Muscle of leg (tissue), 3 donors: ENCODE measurements at regions not wholly inside any gene's neighbourhood (a gene's known extent, or its start where the extent isn't known, plus 50 kb on each side); places are given as distances from the start of the nearest gene placed in this dataset.
A peak's percentile ranks its signal among the peaks of the same experiment; 100 is the strongest.
"Not testable (repeated sequence)": the region's sequence is repeated elsewhere in the genome, so short reads cannot be mapped to it uniquely, and the experiment has no call there.

Experiments
- DNase-seq: peaks from one replicate; pipeline ENCODE4 v3.0.0; 2013
- H3K27ac ChIP-seq: one replicate; pipeline ENCODE4 v1.5.1; 2013; ENCODE audit warnings: mild to moderate bottlenecking, low read length, control low read depth
- H3K27me3 ChIP-seq: one replicate; pipeline ENCODE4 v1.6.1; 2013; ENCODE audit warnings: low read length; ENCODE audit not compliant: control insufficient read depth, insufficient read depth
- H3K36me3 ChIP-seq: one replicate; pipeline ENCODE4 v1.6.1; 2013; ENCODE audit warnings: low read length; ENCODE audit not compliant: control insufficient read depth, insufficient read depth
- H3K4me1 ChIP-seq: one replicate; pipeline ENCODE4 v1.6.1; 2013; ENCODE audit warnings: low read length; ENCODE audit not compliant: control insufficient read depth, insufficient read depth
- H3K4me3 ChIP-seq: one replicate; pipeline ENCODE4 v1.5.1; 2013; ENCODE audit warnings: low read length, control low read depth
- H3K9me3 ChIP-seq: replicated peaks from 2 replicates; pipeline ENCODE4 v1.6.1; 2013; ENCODE audit warnings: low read depth, low read length; ENCODE audit not compliant: control insufficient read depth
- WGBS: methylation state at CpG from one replicate; pipeline ENCODE4 v1.1.5; 2013; ENCODE audit warnings: missing lambda C conversion rate; ENCODE audit not compliant: insufficient coverage; 5-methylcytosine and 5-hydroxymethylcytosine counted together

GRCh38 chr13:37476874-37477273 lies 121.7 kb downstream of the POSTN start:
- H3K4me1 ChIP-seq: peaks cover 3% of the 10 kb centered on the region
- no peaks in the 10 kb centered on the region for H3K27me3 ChIP-seq
- no peak overlapping the region for H3K27ac ChIP-seq
- H3K4me3 ChIP-seq: no peak overlapping the region
- H3K36me3 ChIP-seq: no peaks in the 10 kb centered on the region
- no peak for DNase-seq
- WGBS: 80% methylated on average over 1 of the region's 4 CpGs
- H3K9me3 ChIP-seq: no peaks in the 10 kb centered on the region

GRCh38 chr13:37475966-37476365 lies 122.6 kb downstream of the POSTN start:
- H3K9me3 ChIP-seq: no peaks in the 10 kb centered on the region
- no CpG with 5 or more reads among the region's 1 CpG for WGBS

GRCh38 chr13:37475151-37475550 lies 123.4 kb downstream of the POSTN start:
- H3K36me3 ChIP-seq: no peaks in the 10 kb centered on the region
- 0% methylated on average over 1 of the region's 2 CpGs for WGBS
- no peaks in the 10 kb centered on the region for H3K27me3 ChIP-seq
- H3K4me1 ChIP-seq: no peaks in the 10 kb centered on the region
- no peak overlapping the region for H3K4me3 ChIP-seq
- no peak for DNase-seq
- H3K27ac ChIP-seq: no peak overlapping the region
- H3K9me3 ChIP-seq: no peaks in the 10 kb centered on the region

More at GRCh38 chr13:37475966-37476365, 122.6 kb downstream of the POSTN start:
- no peak overlapping the region for H3K27ac ChIP-seq
- no peaks in the 10 kb centered on the region for H3K36me3 ChIP-seq
- DNase-seq: no peak
- no peaks in the 10 kb centered on the region for H3K27me3 ChIP-seq
- peaks cover 2% of the 10 kb centered on the region for H3K4me1 ChIP-seq
- no peak overlapping the region for H3K4me3 ChIP-seq

GRCh38 chr13:37473035-37473434 lies 125.5 kb downstream of the POSTN start:
- H3K36me3 ChIP-seq: no peaks in the 10 kb centered on the region
- H3K4me3 ChIP-seq: no peak overlapping the region
- DNase-seq: no peak
- no peaks in the 10 kb centered on the region for H3K4me1 ChIP-seq
- no peaks in the 10 kb centered on the region for H3K9me3 ChIP-seq
- WGBS: no CpG with 5 or more reads among the region's 5 CpGs
- no peaks in the 10 kb centered on the region for H3K27me3 ChIP-seq
- no peak overlapping the region for H3K27ac ChIP-seq

- WGBS: 100% methylated on average over 2 of the region's 4 CpGs
Observed at GRCh38 chr13:37472266-37472665, 126.3 kb downstream of the POSTN start.

GRCh38 chr13:37460166-37460565 lies 138.4 kb downstream of the POSTN start:
- H3K27ac ChIP-seq: peak overlapping the region; percentile 63
- H3K27me3 ChIP-seq: no peaks in the 10 kb centered on the region
- H3K36me3 ChIP-seq: no peaks in the 10 kb centered on the region
- H3K4me3 ChIP-seq: no peak overlapping the region
- H3K9me3 ChIP-seq: no peaks in the 10 kb centered on the region
- no peaks in the 10 kb centered on the region for H3K4me1 ChIP-seq
- DNase-seq: peak; percentile 87

More at GRCh38 chr13:37472266-37472665, 126.3 kb downstream of the POSTN start:
- not testable (repeated sequence) for H3K36me3 ChIP-seq, H3K27ac ChIP-seq, H3K4me3 ChIP-seq, H3K9me3 ChIP-seq, DNase-seq, H3K4me1 ChIP-seq, H3K27me3 ChIP-seq

GRCh38 chr13:37457612-37458011 lies 141.0 kb downstream of the POSTN start:
- DNase-seq: peak; percentile 89
- Histone ChIP-seq H3K27me3 (no peaks in the 10 kb centered on the region), H3K4me1 (no peaks in the 10 kb centered on the region), H3K9me3 (no peaks in the 10 kb centered on the region), H3K4me3 (no peak overlapping the region), H3K27ac (peak overlapping the region; percentile 87), H3K36me3 (no peaks in the 10 kb centered on the region)
- no CpG with 5 or more reads among the region's 4 CpGs for WGBS

DNA sequence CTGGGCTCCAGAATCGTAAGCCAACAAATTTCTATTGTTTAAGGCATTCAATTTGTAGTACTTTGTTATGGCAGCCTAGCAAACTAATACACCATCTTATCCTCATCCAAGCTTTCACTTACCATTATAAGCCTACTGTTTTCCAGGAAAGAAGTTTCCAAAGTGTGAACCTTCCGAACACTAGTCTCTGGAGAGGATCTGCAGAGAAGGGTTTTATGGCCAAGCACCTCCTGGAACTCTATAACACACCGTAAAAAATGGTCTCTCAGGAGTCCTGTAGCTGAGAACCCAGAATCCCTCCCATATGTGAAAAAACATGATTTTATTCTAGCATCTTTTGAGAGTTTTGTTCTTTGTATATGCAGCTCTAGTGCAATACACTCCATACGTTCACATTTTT lies 142.1 kb downstream of the POSTN start:
- H3K4me3 ChIP-seq: no peak overlapping the region
- no peaks in the 10 kb centered on the region for H3K36me3 ChIP-seq
- no CpG with 5 or more reads among the region's 4 CpGs for WGBS
- DNase-seq: peak; percentile 93
- H3K27ac ChIP-seq: peak overlapping the region; percentile 87
- H3K27me3 ChIP-seq: no peaks in the 10 kb centered on the region
- H3K9me3 ChIP-seq: no peaks in the 10 kb centered on the region
- H3K4me1 ChIP-seq: no peaks in the 10 kb centered on the region

DNA sequence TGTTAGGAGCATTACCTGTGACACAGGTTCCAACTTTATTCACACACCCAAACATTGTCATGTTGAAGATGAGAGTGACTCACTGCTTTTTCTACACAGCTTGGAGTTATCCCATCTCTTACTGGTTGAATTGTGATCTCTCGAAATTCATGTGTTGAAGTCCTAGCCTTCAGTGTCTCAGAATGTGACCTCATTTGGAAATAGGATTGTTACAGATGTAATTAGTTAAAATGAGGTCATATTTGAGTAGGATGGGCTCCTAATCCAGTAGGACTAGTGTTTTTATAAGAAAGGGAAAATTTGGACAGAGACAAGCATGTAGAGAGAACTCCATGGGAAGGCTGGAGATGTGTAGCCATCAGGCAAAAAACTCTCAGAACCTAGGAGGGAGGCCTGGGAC lies 142.5 kb downstream of the POSTN start:
- H3K36me3 ChIP-seq: no peaks in the 10 kb centered on the region
- no peaks in the 10 kb centered on the region for H3K9me3 ChIP-seq
- H3K4me3 ChIP-seq: no peak overlapping the region
- H3K4me1 ChIP-seq: no peaks in the 10 kb centered on the region
- DNase-seq: peak; percentile 65
- no peaks in the 10 kb centered on the region for H3K27me3 ChIP-seq
- WGBS: no CpG with 5 or more reads among the region's 1 CpG
- peak overlapping the region; percentile 87 for H3K27ac ChIP-seq

DNA sequence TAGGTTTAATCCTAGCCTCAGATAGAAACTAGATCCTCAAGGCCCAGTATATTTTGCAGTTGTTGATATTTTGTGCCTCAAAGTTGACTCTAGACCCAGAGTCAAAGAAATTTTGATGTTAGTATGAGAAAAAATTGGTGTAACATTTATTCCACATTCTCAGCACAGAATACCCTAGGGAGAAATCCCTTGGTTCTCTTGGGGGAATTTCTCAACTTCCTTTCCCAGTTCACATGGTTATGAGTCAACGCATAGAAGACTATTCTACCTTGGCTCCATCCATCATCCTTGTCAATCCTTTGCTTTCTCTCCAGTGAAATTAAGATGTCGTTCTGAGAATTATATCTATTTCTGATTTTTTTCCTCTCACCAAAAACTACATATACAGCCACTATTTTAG lies 145.3 kb downstream of the POSTN start:
- no peaks in the 10 kb centered on the region for H3K4me1 ChIP-seq
- no peaks in the 10 kb centered on the region for H3K9me3 ChIP-seq
- no CpG with 5 or more reads among the region's 2 CpGs for WGBS
- H3K27ac ChIP-seq: no peak overlapping the region
- no peaks in the 10 kb centered on the region for H3K27me3 ChIP-seq
- no peak overlapping the region for H3K4me3 ChIP-seq
- DNase-seq: no peak
- no peaks in the 10 kb centered on the region for H3K36me3 ChIP-seq

DNA sequence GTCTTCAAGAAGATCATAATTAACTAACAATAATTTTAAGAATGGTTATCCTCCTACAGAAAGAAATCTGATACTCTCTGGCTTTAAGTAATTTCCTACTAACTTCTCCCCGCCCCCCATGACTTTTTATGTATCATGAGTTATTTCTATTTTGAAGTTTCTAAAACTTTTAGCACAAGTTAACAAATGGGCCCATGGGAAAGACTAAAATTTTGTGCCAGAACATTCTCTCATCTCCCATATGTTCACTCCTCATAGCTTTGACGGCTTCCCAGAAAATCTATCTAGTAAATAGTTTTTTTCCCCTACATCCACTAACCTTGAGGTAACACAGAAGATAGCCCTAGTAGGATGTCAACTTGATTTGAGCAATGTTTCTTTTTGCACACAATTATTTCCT lies 148.3 kb downstream of the POSTN start:
- WGBS: no CpG with 5 or more reads among the region's 2 CpGs
- no peaks in the 10 kb centered on the region for H3K36me3 ChIP-seq
- no peaks in the 10 kb centered on the region for H3K4me1 ChIP-seq
- peak overlapping the region; percentile 78 for H3K27ac ChIP-seq
- no peaks in the 10 kb centered on the region for H3K27me3 ChIP-seq
- DNase-seq: peak; percentile 95
- H3K9me3 ChIP-seq: no peaks in the 10 kb centered on the region
- H3K4me3 ChIP-seq: no peak overlapping the region
